GM13977 (cell line): ENCODE measurements at regions not wholly inside any gene's neighbourhood (a gene's known extent, or its start where the extent isn't known, plus 50 kb on each side); places are given as distances from the start of the nearest gene placed in this dataset.

ENCODE experiments used
- DNase-seq: peaks from one replicate; pipeline ENCODE4 v3.0.0; 2012; ENCODE audit warnings: low spot score
- in situ Hi-C: fragments of 300-500 bp; cut with MboI; formaldehyde crosslinking; loops from one replicate; pipeline ENCODE4 v1.12.0; 2022; ENCODE audit warnings: low sequenced_read_pairs, low pct_unique_long_range_greater_than_20kb, mixed read lengths, inconsistent platforms; ENCODE audit not compliant: unreplicated experiment
- TF ChIP-seq, protein P1 (sequence below): IDR thresholded peaks from 2 replicates; pipeline ENCODE4 v1.5.1; 2012; ENCODE audit warnings: mild to moderate bottlenecking, control low read depth; ENCODE audit not compliant: insufficient read depth; ENCODE audit errors: extremely low read depth, missing control alignments

DNA sequence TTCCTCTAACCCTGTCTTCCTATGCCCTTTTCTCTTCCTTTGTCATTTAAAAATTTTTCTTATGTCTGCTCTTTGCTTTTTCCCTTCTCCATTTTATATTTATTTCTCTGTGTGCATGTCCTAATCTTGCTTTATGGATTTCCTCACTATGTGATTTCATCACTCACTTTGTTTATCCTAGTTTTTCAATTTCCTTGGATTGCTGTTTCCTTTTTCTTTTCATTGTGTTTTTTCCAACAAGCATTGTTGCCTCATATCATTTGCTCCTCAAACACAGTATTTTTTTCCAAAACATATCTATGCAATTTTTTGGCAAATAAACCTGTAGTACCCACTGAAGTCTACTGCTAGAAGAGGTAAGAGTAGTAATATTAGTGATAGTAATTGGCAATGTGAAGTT lies 67.4 kb upstream of the PNPT1 start:
- DNase-seq, result no peak
- in situ Hi-C loops, result no loop called here
- TF ChIP-seq, protein P1, sequence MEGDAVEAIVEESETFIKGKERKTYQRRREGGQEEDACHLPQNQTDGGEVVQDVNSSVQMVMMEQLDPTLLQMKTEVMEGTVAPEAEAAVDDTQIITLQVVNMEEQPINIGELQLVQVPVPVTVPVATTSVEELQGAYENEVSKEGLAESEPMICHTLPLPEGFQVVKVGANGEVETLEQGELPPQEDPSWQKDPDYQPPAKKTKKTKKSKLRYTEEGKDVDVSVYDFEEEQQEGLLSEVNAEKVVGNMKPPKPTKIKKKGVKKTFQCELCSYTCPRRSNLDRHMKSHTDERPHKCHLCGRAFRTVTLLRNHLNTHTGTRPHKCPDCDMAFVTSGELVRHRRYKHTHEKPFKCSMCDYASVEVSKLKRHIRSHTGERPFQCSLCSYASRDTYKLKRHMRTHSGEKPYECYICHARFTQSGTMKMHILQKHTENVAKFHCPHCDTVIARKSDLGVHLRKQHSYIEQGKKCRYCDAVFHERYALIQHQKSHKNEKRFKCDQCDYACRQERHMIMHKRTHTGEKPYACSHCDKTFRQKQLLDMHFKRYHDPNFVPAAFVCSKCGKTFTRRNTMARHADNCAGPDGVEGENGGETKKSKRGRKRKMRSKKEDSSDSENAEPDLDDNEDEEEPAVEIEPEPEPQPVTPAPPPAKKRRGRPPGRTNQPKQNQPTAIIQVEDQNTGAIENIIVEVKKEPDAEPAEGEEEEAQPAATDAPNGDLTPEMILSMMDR, result no peak

DNA sequence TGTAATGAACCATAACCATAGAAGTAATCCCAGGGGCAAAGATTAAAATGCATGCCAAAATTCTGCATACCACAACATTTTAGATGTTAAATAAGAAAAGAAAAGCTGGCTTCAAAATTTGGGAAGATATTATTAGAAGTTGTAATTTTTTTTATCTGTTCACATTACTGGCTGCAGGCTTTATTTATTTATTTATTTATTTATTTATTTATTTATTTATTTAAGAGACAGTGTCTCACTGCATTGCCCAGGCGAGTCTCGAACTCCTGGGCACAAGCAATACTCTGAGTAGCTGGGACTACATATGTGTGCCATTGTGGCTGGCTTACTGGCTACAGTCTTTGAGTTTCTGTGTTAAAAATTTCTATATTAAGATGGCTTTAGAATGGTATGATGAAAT lies 66.5 kb upstream of the PNPT1 start:
- TF ChIP-seq, protein P1, result no peak
- in situ Hi-C loops, result no loop called here

DNA sequence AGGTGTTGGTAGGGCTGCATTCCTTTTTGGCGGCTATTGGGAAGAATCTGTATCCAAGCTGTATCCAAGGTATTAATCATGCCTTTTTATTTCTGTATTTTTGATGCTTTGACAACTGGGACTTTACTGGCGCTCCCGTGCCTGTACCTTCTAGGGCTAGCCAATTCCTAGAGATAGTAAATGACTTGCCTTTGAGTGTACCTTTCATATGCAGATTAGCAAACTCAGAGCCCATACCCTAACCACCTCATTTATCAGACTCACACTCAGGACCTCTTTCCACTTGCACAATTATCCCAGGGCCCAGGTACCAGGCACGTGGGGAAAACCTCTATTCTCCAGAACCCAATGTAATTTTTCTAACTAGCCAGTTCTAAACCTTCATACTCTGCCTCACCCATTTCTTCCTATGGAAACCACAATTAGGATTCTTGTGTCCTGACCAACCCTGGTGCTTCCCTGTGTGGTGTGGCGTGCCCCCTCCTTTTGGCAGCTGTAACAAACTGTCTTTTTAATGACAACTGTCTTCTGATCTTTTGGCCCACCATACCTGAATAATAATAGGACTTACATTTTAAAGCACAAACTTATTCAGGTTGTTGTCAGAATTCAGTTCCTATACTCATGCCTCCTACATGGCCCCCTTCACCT lies 65.8 kb upstream of the PNPT1 start:
- TF ChIP-seq, protein P1, result no peak
- DNase-seq, result no peak
- in situ Hi-C loops, result no loop called here

More for the DNA sequence above, 66.5 kb upstream of the PNPT1 start:
- DNase-seq, result no peak

DNA sequence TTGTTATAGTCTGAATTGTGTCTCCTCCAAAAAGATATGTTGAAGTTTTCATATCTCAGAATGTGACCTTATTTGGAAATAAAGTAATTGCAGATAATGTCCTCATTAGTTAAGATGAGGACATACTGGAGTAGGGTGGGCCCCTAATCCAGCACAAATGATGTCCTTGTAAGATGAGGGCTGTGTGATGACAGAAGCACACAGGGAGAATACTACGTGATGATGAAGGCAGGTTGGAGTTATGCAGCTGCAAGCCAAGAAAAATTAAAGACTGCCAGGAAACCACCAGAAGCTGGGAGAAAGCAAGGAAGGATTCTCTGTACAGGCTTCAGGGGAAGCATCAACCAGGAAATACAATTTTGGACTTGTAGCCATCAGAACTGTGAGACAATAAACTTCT lies 58.3 kb upstream of the PNPT1 start:
- in situ Hi-C loops, result no loop called here
- DNase-seq, result no peak
- TF ChIP-seq, protein P1, result no peak

DNA sequence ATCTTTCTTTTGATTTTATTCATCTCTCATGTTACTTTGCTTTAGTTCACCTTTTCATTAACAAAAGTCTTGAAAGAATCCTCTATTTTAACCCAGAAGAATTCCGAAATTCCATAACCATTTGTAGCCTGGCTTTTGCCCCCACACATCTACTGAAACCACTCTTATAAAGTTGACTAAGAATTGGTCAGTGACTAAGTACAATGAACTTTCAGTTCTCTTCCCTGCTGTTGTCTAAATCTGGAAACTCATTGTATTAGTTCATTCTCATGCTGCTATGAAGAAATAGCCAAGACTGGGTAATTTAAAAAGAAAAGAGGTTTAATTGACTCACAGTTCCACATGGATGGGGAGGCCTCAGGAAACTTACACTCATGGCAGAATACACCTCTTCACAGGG lies 49.9 kb upstream of the PNPT1 start:
- in situ Hi-C loops, result no loop called here
- peak; percentile 26 for DNase-seq
- TF ChIP-seq, protein P1, result no peak
